ENCODE measurements at regions not wholly inside any gene's neighbourhood (a gene's known extent, or its start where the extent isn't known, plus 50 kb on each side); places are given as distances from the start of the nearest gene placed in this dataset.
A peak's percentile ranks its signal among the peaks of the same experiment; 100 is the strongest.

- H3K4me1 ChIP-seq (ENCODE audit: control insufficient read depth in 3 of 3, insufficient read depth in 3 of 3, low read length in 3 of 3): peaks cover 6 to 18% (median 10%) of the 10 kb centered on the region in 3 donors
- no peak overlapping the region for H3K27ac ChIP-seq (ENCODE audit: low read depth, low read length)
- H3K27me3 ChIP-seq (ENCODE audit: control insufficient read depth in 3 of 3, insufficient read depth in 3 of 3, low read length in 3 of 3): no peaks in the 10 kb centered on the region
- no peaks in the 10 kb centered on the region for H3K36me3 ChIP-seq (ENCODE audit: control insufficient read depth in 3 of 3, insufficient read depth in 3 of 3, low read length in 3 of 3)
- H3K4me3 ChIP-seq (ENCODE audit: low read length in 3 of 3): no peak overlapping the region
- H3K9ac ChIP-seq (ENCODE audit: low read depth in 1 of 3, low read length in 3 of 3): no peak overlapping the region
- H3K9me3 ChIP-seq (ENCODE audit: control insufficient read depth in 3 of 3, low read length in 3 of 3): no peaks in the 10 kb centered on the region
These were observed 116.5 kb downstream of the DDX1 start for GRCh38 chr2:15708161-15708560.

DNA sequence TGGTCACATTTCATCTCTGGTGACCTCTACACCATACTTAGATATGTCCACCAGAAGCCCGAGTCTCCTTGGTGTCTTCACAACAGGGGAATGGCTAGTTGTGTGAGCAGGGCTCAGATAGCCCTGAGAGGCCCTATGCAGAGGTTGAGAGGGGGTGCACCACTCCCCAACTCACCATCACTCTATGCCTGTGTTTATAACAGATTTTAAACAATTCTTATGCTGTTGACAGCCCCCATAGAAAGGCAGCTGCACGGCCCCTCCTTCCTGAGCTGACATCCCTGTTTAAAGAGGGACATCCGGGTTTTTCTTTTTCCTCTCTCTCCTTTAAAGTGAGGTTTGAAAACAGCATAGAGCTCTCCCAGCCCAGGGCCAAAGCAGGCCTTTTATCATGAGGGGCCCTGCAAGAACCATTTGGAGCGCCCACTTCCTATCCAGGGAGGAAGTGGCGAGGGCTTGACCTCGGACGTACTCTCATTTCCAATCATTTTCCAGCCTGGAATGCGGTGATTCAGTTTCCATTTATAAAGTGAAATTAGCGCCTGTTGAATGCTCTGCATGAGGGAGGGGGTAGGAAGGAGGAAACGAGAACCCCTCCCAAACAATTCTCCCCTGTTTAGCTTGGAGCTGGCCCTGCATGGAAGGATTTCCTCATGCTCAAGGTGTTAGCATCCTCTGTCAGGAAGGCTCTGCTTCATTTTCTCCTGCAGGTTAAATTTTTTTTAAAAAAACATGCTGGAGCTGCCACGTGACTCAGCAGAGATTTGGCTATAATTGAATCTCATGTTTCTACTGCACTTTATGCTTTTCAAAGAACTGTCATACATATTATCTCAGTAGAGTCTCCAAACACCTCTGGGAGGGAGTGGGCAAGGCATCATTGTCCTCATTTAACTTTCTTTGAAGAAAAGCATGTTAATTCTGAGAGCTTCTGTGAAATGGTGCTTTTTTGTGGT, 117.5 kb downstream of the DDX1 start:
- peak overlapping the region; percentile 42 for H3K27ac ChIP-seq (ENCODE audit: low read depth, low read length)
- no peak overlapping the region for H3K9ac ChIP-seq (ENCODE audit: low read depth in 1 of 3, low read length in 3 of 3)
- H3K36me3 ChIP-seq (ENCODE audit: control insufficient read depth in 3 of 3, insufficient read depth in 3 of 3, low read length in 3 of 3): no peaks in the 10 kb centered on the region
- peaks cover under 1 to 12% (median 4%) of the 10 kb centered on the region in 3 donors for H3K4me1 ChIP-seq (ENCODE audit: control insufficient read depth in 3 of 3, insufficient read depth in 3 of 3, low read length in 3 of 3)
- H3K27me3 ChIP-seq (ENCODE audit: control insufficient read depth in 3 of 3, insufficient read depth in 3 of 3, low read length in 3 of 3): no peaks in the 10 kb centered on the region
- no peaks in the 10 kb centered on the region for H3K9me3 ChIP-seq (ENCODE audit: control insufficient read depth in 3 of 3, low read length in 3 of 3)
- H3K4me3 ChIP-seq (ENCODE audit: low read length in 3 of 3): no peak overlapping the region

- Histone ChIP-seq H3K4me1 (ENCODE audit: control insufficient read depth in 3 of 3, insufficient read depth in 3 of 3, low read length in 3 of 3) (peaks cover 0 to 7% (median 0%) of the 10 kb centered on the region in 3 donors), H3K9me3 (ENCODE audit: control insufficient read depth in 3 of 3, low read length in 3 of 3) (no peaks in the 10 kb centered on the region), H3K27ac (ENCODE audit: low read depth, low read length) (no peak overlapping the region), H3K9ac (ENCODE audit: low read depth in 1 of 3, low read length in 3 of 3) (no peak overlapping the region), H3K27me3 (ENCODE audit: control insufficient read depth in 3 of 3, insufficient read depth in 3 of 3, low read length in 3 of 3) (no peaks in the 10 kb centered on the region), H3K36me3 (ENCODE audit: control insufficient read depth in 3 of 3, insufficient read depth in 3 of 3, low read length in 3 of 3) (no peaks in the 10 kb centered on the region), H3K4me3 (ENCODE audit: low read length in 3 of 3) (no peak overlapping the region)
These were observed 119.6 kb downstream of the DDX1 start for GRCh38 chr2:15711126-15711860.

- Histone ChIP-seq H3K9me3 (ENCODE audit: control insufficient read depth in 3 of 3, low read length in 3 of 3) (no peaks in the 10 kb centered on the region), H3K9ac (ENCODE audit: low read depth in 1 of 3, low read length in 3 of 3) (no peak overlapping the region), H3K36me3 (ENCODE audit: control insufficient read depth in 3 of 3, insufficient read depth in 3 of 3, low read length in 3 of 3) (no peaks in the 10 kb centered on the region), H3K4me3 (ENCODE audit: low read length in 3 of 3) (no peak overlapping the region), H3K27ac (ENCODE audit: low read depth, low read length) (no peak overlapping the region), H3K4me1 (ENCODE audit: control insufficient read depth in 3 of 3, insufficient read depth in 3 of 3, low read length in 3 of 3) (peaks cover 0 to 7% (median 0%) of the 10 kb centered on the region in 3 donors), H3K27me3 (ENCODE audit: control insufficient read depth in 3 of 3, insufficient read depth in 3 of 3, low read length in 3 of 3) (no peaks in the 10 kb centered on the region)
These were observed 121.1 kb downstream of the DDX1 start for GRCh38 chr2:15712551-15713342.

DNA sequence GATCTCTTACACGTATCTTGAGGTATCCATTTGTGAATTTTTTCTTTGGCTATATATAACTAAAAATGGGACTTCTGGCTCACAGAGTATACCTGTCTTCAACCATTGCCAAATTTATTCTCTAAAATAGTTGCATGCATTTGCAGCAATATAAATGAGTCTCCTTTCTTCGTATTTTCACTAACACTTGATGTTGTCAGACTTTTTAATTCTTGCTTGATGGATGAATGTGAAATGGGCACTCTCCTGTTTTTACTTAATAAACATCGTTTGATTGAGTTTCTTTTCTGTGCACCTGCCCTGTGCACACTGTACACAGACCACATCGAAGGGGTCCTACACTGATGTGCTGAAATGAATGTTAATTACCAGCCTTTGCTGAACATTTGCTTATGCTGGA, 121.8 kb downstream of the DDX1 start:
- H3K9me3 ChIP-seq (ENCODE audit: control insufficient read depth in 3 of 3, low read length in 3 of 3): no peaks in the 10 kb centered on the region
- no peaks in the 10 kb centered on the region for H3K36me3 ChIP-seq (ENCODE audit: control insufficient read depth in 3 of 3, insufficient read depth in 3 of 3, low read length in 3 of 3)
- H3K4me3 ChIP-seq (ENCODE audit: low read length in 3 of 3): no peak overlapping the region
- no peak overlapping the region for H3K27ac ChIP-seq (ENCODE audit: low read depth, low read length)
- H3K4me1 ChIP-seq (ENCODE audit: control insufficient read depth in 3 of 3, insufficient read depth in 3 of 3, low read length in 3 of 3): peaks cover 0 to 7% (median 0%) of the 10 kb centered on the region in 3 donors
- H3K27me3 ChIP-seq (ENCODE audit: control insufficient read depth in 3 of 3, insufficient read depth in 3 of 3, low read length in 3 of 3): no peaks in the 10 kb centered on the region
- H3K9ac ChIP-seq (ENCODE audit: low read depth in 1 of 3, low read length in 3 of 3): no peak overlapping the region

GRCh38 chr2:15714002-15714401, 122.3 kb downstream of the DDX1 start:
- no peak overlapping the region for H3K4me3 ChIP-seq (ENCODE audit: low read length in 3 of 3)
- H3K36me3 ChIP-seq (ENCODE audit: control insufficient read depth in 3 of 3, insufficient read depth in 3 of 3, low read length in 3 of 3): no peaks in the 10 kb centered on the region
- H3K27ac ChIP-seq (ENCODE audit: low read depth, low read length): no peak overlapping the region
- no peak overlapping the region for H3K9ac ChIP-seq (ENCODE audit: low read depth in 1 of 3, low read length in 3 of 3)
- no peaks in the 10 kb centered on the region for H3K9me3 ChIP-seq (ENCODE audit: control insufficient read depth in 3 of 3, low read length in 3 of 3)
- no peaks in the 10 kb centered on the region for H3K27me3 ChIP-seq (ENCODE audit: control insufficient read depth in 3 of 3, insufficient read depth in 3 of 3, low read length in 3 of 3)
- H3K4me1 ChIP-seq (ENCODE audit: control insufficient read depth in 3 of 3, insufficient read depth in 3 of 3, low read length in 3 of 3): peaks cover 0 to 3% (median 0%) of the 10 kb centered on the region in 3 donors

DNA sequence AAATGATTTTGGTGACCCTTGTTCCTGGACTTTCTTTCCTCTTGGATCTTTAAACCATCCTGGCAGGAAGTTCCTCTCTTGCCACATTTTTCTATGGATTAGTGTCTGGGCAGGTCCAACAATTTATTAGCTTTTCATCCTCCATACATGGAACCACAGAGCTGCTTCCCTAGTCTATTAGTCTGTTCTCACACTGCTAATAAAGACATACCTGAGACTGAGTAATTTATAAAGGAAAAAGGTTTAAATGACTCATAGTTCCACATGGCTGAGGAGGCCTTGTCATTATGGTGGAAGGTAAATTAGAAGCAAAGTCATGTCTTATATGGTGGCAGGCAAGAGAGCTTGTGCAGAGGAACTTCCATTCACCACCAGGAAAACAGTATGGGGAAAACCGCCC, 122.9 kb downstream of the DDX1 start:
- H3K27ac ChIP-seq (ENCODE audit: low read depth, low read length): no peak overlapping the region
- no peak overlapping the region for H3K4me3 ChIP-seq (ENCODE audit: low read length in 3 of 3)
- no peaks in the 10 kb centered on the region for H3K36me3 ChIP-seq (ENCODE audit: control insufficient read depth in 3 of 3, insufficient read depth in 3 of 3, low read length in 3 of 3)
- H3K9ac ChIP-seq (ENCODE audit: low read depth in 1 of 3, low read length in 3 of 3): no peak overlapping the region
- no peaks in the 10 kb centered on the region for H3K27me3 ChIP-seq (ENCODE audit: control insufficient read depth in 3 of 3, insufficient read depth in 3 of 3, low read length in 3 of 3)
- H3K9me3 ChIP-seq (ENCODE audit: control insufficient read depth in 3 of 3, low read length in 3 of 3): no peaks in the 10 kb centered on the region
- peaks cover 0 to 4% (median 2%) of the 10 kb centered on the region in 3 donors for H3K4me1 ChIP-seq (ENCODE audit: control insufficient read depth in 3 of 3, insufficient read depth in 3 of 3, low read length in 3 of 3)

GRCh38 chr2:15715596-15715995, 123.9 kb downstream of the DDX1 start:
- H3K9ac ChIP-seq (ENCODE audit: low read depth in 1 of 3, low read length in 3 of 3): no peak overlapping the region
- no peaks in the 10 kb centered on the region for H3K27me3 ChIP-seq (ENCODE audit: control insufficient read depth in 3 of 3, insufficient read depth in 3 of 3, low read length in 3 of 3)
- peaks cover 0 to 4% (median 0%) of the 10 kb centered on the region in 3 donors for H3K4me1 ChIP-seq (ENCODE audit: control insufficient read depth in 3 of 3, insufficient read depth in 3 of 3, low read length in 3 of 3)
- no peak overlapping the region for H3K4me3 ChIP-seq (ENCODE audit: low read length in 3 of 3)
- no peaks in the 10 kb centered on the region for H3K36me3 ChIP-seq (ENCODE audit: control insufficient read depth in 3 of 3, insufficient read depth in 3 of 3, low read length in 3 of 3)
- H3K27ac ChIP-seq (ENCODE audit: low read depth, low read length): no peak overlapping the region
- H3K9me3 ChIP-seq (ENCODE audit: control insufficient read depth in 3 of 3, low read length in 3 of 3): no peaks in the 10 kb centered on the region

- H3K9me3 ChIP-seq (ENCODE audit: control insufficient read depth in 3 of 3, low read length in 3 of 3): no peaks in the 10 kb centered on the region
- H3K36me3 ChIP-seq (ENCODE audit: control insufficient read depth in 3 of 3, insufficient read depth in 3 of 3, low read length in 3 of 3): no peaks in the 10 kb centered on the region
- H3K9ac ChIP-seq (ENCODE audit: low read depth in 1 of 3, low read length in 3 of 3): no peak overlapping the region
- peaks cover 0 to 4% (median 0%) of the 10 kb centered on the region in 3 donors for H3K4me1 ChIP-seq (ENCODE audit: control insufficient read depth in 3 of 3, insufficient read depth in 3 of 3, low read length in 3 of 3)
- no peak overlapping the region for H3K27ac ChIP-seq (ENCODE audit: low read depth, low read length)
- no peaks in the 10 kb centered on the region for H3K27me3 ChIP-seq (ENCODE audit: control insufficient read depth in 3 of 3, insufficient read depth in 3 of 3, low read length in 3 of 3)
- H3K4me3 ChIP-seq (ENCODE audit: low read length in 3 of 3): no peak overlapping the region
These were observed 126.7 kb downstream of the DDX1 start for GRCh38 chr2:15718103-15718943.
